ENCODE measurements at regions not wholly inside any gene's neighbourhood (a gene's known extent, or its start where the extent isn't known, plus 50 kb on each side); places are given as distances from the start of the nearest gene placed in this dataset.

GRCh38 chrX:46447384-46447783 lies 97.8 kb downstream of the ZNF674 start:
- DNase-seq: no peak

DNA sequence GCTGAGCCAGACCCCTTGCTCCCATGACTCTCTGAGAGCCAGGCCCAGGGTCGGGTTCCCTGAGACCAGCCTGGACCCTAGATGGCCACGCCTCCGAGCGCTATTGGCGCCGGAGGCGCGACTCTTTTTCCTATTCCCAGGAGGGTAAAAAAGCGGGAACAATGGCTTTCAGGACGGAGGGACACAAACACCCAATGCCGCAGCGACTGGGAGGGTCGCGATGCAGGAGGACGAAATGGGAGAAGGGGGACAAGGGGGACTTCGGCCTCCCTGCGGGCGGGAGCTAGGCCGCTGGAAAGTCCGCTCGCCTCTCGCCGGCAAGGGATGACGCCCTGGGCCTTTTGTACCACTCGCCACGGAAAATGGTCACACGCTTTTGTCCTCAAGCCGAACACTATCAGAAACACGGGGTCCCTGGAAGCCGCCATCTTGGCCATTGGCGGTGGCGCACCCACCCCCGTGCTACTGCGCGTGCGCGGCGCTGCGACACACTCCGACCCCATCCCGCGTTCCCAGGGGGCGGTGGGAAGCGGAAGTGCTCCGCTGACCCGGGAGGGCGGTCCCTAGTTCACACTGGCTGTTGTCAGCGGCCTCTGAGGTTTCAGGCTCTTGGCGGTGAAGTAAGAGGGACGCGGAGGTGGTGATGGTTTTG lies 98.4 kb downstream of the ZNF674 start:
- DNase-seq: peak; percentile 85

GRCh38 chrX:46444011-46444410 lies 101.2 kb downstream of the ZNF674 start:
- DNase-seq: no peak

- DNase-seq: no peak
These were observed 108.5 kb downstream of the ZNF674 start for GRCh38 chrX:46436744-46437143.

DNA sequence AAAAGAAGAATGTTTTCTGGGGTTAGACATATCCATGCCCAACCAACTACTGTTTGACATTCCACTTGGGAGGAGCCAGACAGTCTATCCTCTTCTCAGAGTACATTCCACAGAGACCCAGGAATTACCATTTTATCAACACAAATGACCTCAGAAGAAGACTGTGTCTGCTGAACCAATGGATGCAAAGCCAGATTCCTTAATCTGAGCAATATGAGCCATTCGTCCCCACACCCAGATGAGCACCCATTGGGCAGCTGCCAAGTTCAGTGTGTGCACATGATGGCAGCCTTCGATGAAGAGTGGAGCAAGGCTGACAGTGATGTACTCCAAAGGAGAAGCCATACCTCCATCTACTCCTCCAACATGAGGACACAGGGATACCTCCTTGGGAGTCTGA lies 111.3 kb downstream of the ZNF674 start:
- no peak for DNase-seq

DNA sequence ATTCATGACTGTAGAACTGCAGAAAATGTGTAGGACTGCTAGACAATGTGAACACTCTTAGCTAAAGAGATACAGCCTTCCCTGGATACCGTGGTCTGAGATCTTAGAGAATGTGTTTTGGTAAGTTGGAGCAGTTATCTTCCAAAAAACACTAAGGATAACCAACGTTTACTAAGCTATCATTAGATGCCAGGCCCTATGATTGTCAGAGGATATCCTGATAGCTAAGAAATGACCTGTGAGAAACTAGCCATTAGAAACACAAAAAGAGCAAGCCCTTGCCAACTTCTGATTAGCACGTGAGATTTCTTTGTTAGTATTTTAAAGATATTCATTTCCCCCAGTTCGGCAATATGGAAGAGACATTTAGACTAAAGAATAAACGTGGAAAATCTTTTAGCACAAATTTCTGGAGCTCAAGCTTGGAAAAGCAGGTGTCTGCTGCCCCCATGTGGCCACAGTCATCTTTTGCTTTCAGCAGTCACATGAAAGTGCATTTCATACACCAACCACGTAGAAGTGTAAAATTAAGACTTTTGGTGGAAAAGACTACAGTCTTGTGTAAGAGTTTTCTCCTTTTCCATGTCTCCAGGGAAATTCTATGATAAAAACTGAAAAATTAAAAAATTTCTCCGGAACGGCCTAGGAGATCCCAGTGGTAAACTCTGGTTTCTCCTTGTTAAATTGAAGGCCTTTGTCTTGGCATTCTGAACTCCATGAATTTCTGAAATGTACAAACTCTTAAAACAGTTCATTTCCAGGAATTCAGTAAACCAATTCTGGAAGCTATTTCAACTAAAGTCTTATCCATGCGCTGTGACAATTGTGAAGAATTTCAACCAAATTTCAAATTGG lies 136.4 kb downstream of the ZNF674 start:
- DNase-seq: peak; percentile 72

GRCh38 chrX:46407753-46408130 lies 137.5 kb downstream of the ZNF674 start:
- DNase-seq: no peak

- no peak for DNase-seq
These were observed 138.0 kb downstream of the ZNF674 start for GRCh38 chrX:46407036-46407752.

DNA sequence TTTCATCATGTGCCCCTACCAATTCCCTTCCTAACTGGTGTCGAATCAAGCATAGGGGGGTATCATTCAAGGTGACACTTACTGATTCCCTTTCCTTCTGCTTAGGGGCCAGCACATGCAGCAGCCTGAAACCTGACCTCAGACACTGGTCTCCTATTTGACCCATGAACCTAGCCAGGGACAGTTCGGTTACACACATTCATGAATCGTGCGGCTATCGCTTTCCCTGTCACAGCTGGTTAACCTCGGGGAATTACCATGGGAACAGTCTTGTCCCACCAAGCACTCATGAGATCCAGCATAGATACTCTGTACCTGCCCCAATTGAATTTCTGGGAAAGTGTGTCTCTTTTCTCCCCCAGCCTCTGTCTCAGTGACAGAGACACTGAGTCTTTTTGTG lies 140.4 kb downstream of the ZNF674 start:
- DNase-seq: no peak

GRCh38 chrX:46400530-46401443 lies 144.4 kb downstream of the ZNF674 start:
- DNase-seq: no peak

GRCh38 chrX:46398874-46399273 lies 146.3 kb downstream of the ZNF674 start:
- no peak for DNase-seq

GRCh38 chrX:46398126-46398525 lies 147.1 kb downstream of the ZNF674 start:
- no peak for DNase-seq

GRCh38 chrX:46386511-46386910 lies 158.7 kb downstream of the ZNF674 start:
- DNase-seq: no peak

- DNase-seq: no peak
These were observed 162.2 kb downstream of the ZNF674 start for GRCh38 chrX:46383006-46383405.

- no peak for DNase-seq
These were observed 162.6 kb downstream of the ZNF674 start for GRCh38 chrX:46382595-46382994.

- DNase-seq: peak; percentile 19
These were observed 163.6 kb downstream of the ZNF674 start for GRCh38 chrX:46381630-46382029.

- no peak for DNase-seq
These were observed 165.0 kb downstream of the ZNF674 start for GRCh38 chrX:46380148-46380752.

GRCh38 chrX:46376246-46376885 lies 168.9 kb downstream of the ZNF674 start:
- DNase-seq: no peak

GRCh38 chrX:46375831-46376230 lies 169.4 kb downstream of the ZNF674 start:
- no peak for DNase-seq

- no peak for DNase-seq
These were observed 170.8 kb downstream of the ZNF674 start for GRCh38 chrX:46374371-46374770.

- no peak for DNase-seq
These were observed 177.7 kb downstream of the ZNF674 start for GRCh38 chrX:46367491-46367890.
